ENCODE measurements at regions not wholly inside any gene's neighbourhood (a gene's known extent, or its start where the extent isn't known, plus 50 kb on each side); places are given as distances from the start of the nearest gene placed in this dataset.

DNA sequence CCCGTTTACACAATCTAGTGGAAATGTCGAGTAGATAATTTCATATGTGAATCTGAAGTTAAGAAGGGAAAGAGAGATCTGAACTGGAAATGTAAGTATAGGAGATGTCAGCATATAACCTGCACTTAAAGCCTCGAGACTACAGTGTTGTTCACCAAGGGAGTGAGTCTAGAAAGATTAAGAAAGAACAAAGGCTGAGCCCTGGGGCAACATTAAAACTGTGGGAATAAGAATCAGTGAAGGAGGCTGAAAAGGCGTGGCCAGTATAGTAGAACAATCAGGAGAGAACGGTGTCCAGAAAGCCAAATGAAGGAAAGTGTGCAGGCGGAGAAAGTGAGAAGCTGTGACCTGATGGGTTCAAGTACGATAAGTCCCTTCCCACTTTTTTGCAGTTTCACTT, 118.8 kb upstream of the TENM3 start:
- TF ChIP-seq, protein P1, sequence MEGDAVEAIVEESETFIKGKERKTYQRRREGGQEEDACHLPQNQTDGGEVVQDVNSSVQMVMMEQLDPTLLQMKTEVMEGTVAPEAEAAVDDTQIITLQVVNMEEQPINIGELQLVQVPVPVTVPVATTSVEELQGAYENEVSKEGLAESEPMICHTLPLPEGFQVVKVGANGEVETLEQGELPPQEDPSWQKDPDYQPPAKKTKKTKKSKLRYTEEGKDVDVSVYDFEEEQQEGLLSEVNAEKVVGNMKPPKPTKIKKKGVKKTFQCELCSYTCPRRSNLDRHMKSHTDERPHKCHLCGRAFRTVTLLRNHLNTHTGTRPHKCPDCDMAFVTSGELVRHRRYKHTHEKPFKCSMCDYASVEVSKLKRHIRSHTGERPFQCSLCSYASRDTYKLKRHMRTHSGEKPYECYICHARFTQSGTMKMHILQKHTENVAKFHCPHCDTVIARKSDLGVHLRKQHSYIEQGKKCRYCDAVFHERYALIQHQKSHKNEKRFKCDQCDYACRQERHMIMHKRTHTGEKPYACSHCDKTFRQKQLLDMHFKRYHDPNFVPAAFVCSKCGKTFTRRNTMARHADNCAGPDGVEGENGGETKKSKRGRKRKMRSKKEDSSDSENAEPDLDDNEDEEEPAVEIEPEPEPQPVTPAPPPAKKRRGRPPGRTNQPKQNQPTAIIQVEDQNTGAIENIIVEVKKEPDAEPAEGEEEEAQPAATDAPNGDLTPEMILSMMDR (IDR thresholded peaks at IDR 0.05), result no peak
- no peak for TF ChIP-seq POLR2A (IDR thresholded peaks at IDR 0.05)
